GM18909 (cell line): ENCODE measurements at regions not wholly inside any gene's neighbourhood (a gene's known extent, or its start where the extent isn't known, plus 50 kb on each side); places are given as distances from the start of the nearest gene placed in this dataset.

ENCODE experiments used
- ATAC-seq: cut with Tn5 transposase; IDR thresholded peaks from one replicate; pipeline ENCODE4 v1.9.1; 2021; ENCODE audit warnings: mild to moderate bottlenecking; ENCODE audit not compliant: unreplicated experiment, poor library complexity

GRCh38 chr1:87219141-87219540 is 109.5 kb upstream of the LMO4 start:
- ATAC-seq = no peak

GRCh38 chr1:87219626-87220025 is 109.1 kb upstream of the LMO4 start:
- no peak for ATAC-seq

GRCh38 chr1:87220993-87221392 is 107.7 kb upstream of the LMO4 start:
- no peak for ATAC-seq

- ATAC-seq = no peak
Observed at GRCh38 chr1:87224201-87224600, 104.5 kb upstream of the LMO4 start.

GRCh38 chr1:87225171-87225570 is 103.5 kb upstream of the LMO4 start:
- ATAC-seq = no peak

GRCh38 chr1:87226341-87226760 is 102.3 kb upstream of the LMO4 start:
- no peak for ATAC-seq

GRCh38 chr1:87227651-87228050 is 101.0 kb upstream of the LMO4 start:
- no peak for ATAC-seq

GRCh38 chr1:87230501-87230900 is 98.2 kb upstream of the LMO4 start:
- ATAC-seq = no peak

GRCh38 chr1:87231703-87232367 is 96.8 kb upstream of the LMO4 start:
- no peak for ATAC-seq

GRCh38 chr1:87236585-87236984 is 92.1 kb upstream of the LMO4 start:
- ATAC-seq = no peak

GRCh38 chr1:87239997-87240605 is 88.6 kb upstream of the LMO4 start:
- no peak for ATAC-seq

- ATAC-seq = no peak
Observed at GRCh38 chr1:87240661-87241285, 87.9 kb upstream of the LMO4 start.

GRCh38 chr1:87242445-87243185 is 86.1 kb upstream of the LMO4 start:
- ATAC-seq = no peak

- ATAC-seq = no peak
Observed at GRCh38 chr1:87243573-87243972, 85.1 kb upstream of the LMO4 start.

- ATAC-seq = no peak
Observed at GRCh38 chr1:87246436-87246835, 82.2 kb upstream of the LMO4 start.

- ATAC-seq = no peak
Observed at GRCh38 chr1:87249803-87250202, 78.9 kb upstream of the LMO4 start.

- ATAC-seq = no peak
Observed at GRCh38 chr1:87250336-87250735, 78.3 kb upstream of the LMO4 start.

- no peak for ATAC-seq
Observed at GRCh38 chr1:87252406-87252805, 76.3 kb upstream of the LMO4 start.

- no peak for ATAC-seq
Observed at GRCh38 chr1:87262688-87263087, 66.0 kb upstream of the LMO4 start.

GRCh38 chr1:87263281-87263680 is 65.4 kb upstream of the LMO4 start:
- ATAC-seq = no peak

- no peak for ATAC-seq
Observed at GRCh38 chr1:87263785-87264184, 64.9 kb upstream of the LMO4 start.
